Fibroblast of lung (primary cell): ENCODE measurements at regions not wholly inside any gene's neighbourhood (a gene's known extent, or its start where the extent isn't known, plus 50 kb on each side); places are given as distances from the start of the nearest gene placed in this dataset.

Source experiments
- DNase-seq, 2 donors: peaks; one replicate each; pipeline versions ENCODE4 v3.0.0 to v3.0.0-alpha.2; 2010; ENCODE audit warnings: low read depth in 2 of 2
- H2AFZ ChIP-seq: 2 replicates; pipeline ENCODE4 v1.5.1; 2012; ENCODE audit warnings: low read length, control low read depth, inconsistent platforms
- H3K27ac ChIP-seq: 2 replicates; pipeline ENCODE4 v1.5.1; 2011; ENCODE audit warnings: low read length, control low read depth; ENCODE audit not compliant: insufficient read depth
- H3K27me3 ChIP-seq: 2 replicates; pipeline ENCODE4 v1.5.1; 2011; ENCODE audit warnings: mild to moderate bottlenecking, low read length; ENCODE audit not compliant: control insufficient read depth, insufficient read depth
- H3K36me3 ChIP-seq: 2 replicates; pipeline ENCODE4 v1.5.1; 2011; ENCODE audit warnings: low read length; ENCODE audit not compliant: control insufficient read depth, insufficient read depth
- H3K4me1 ChIP-seq: 2 replicates; pipeline ENCODE4 v1.5.1; 2011; ENCODE audit warnings: low read length; ENCODE audit not compliant: control insufficient read depth, insufficient read depth; ENCODE audit errors: extremely low read depth
- H3K4me2 ChIP-seq: 2 replicates; pipeline ENCODE4 v1.5.1; 2011; ENCODE audit warnings: low read length, control low read depth; ENCODE audit not compliant: insufficient read depth; ENCODE audit errors: extremely low read depth
- H3K4me3 ChIP-seq, 4 experiments: fragments of 200-600 bp in 1 of 4; sonication (generic) in 1 of 4; replicated peaks in 1 of 4; 2 replicates each; pipeline ENCODE4 v1.5.1; 2011 to 2016; ENCODE audit warnings: low read length in 4 of 4, low read depth in 3 of 4, mild to moderate bottlenecking in 3 of 4, control low read depth in 2 of 4, inconsistent platforms in 1 of 4, mixed read lengths in 1 of 4; ENCODE audit not compliant: insufficient read depth in 1 of 4; ENCODE audit errors: control extremely low read depth in 1 of 4
- H3K79me2 ChIP-seq: 2 replicates; pipeline ENCODE4 v1.5.1; 2012; ENCODE audit warnings: mild to moderate bottlenecking, low read length, inconsistent platforms; ENCODE audit not compliant: control insufficient read depth, insufficient read depth
- H3K9ac ChIP-seq: 2 replicates; pipeline ENCODE4 v1.5.1; 2011; ENCODE audit warnings: mild to moderate bottlenecking, low read length, control low read depth; ENCODE audit not compliant: insufficient read depth
- H3K9me3 ChIP-seq: 2 replicates; pipeline ENCODE4 v1.5.1; 2012; ENCODE audit warnings: low read depth, low read length; ENCODE audit not compliant: control insufficient read depth, insufficient read depth
- H4K20me1 ChIP-seq: 2 replicates; pipeline ENCODE4 v1.5.1; 2011; ENCODE audit warnings: low read length; ENCODE audit not compliant: control insufficient read depth, insufficient read depth; ENCODE audit errors: extremely low read depth
- CTCF ChIP-seq, 2 donors: IDR thresholded peaks in 1 of 2; conservative IDR thresholded peaks in 1 of 2; 1 replicate in 1 of 2; 2 replicates in 1 of 2; pipeline ENCODE4 v1.5.1; 2011 to 2012; ENCODE audit warnings: low read length in 2 of 2, control low read depth in 1 of 2, inconsistent platforms in 1 of 2, low read depth in 1 of 2, mild to moderate bottlenecking in 1 of 2
- EZH2 ChIP-seq: IDR thresholded peaks from 2 replicates; pipeline ENCODE4 v1.5.1; 2012; ENCODE audit warnings: low read length, control low read depth, mild to moderate bottlenecking; ENCODE audit errors: missing control alignments

- H2AFZ ChIP-seq: no peak overlapping the region
- H3K79me2 ChIP-seq: no peaks in the 10 kb centered on the region
- H3K9ac ChIP-seq: no peak overlapping the region
- H3K27me3 ChIP-seq: no peaks in the 10 kb centered on the region
- H3K36me3 ChIP-seq: no peaks in the 10 kb centered on the region
- H3K4me2 ChIP-seq: no peak overlapping the region
- TF ChIP-seq EZH2: no peak
- no peak for TF ChIP-seq CTCF (conservative IDR thresholded peaks at IDR 0.05 in 1 of 2, IDR thresholded peaks at IDR 0.05 in 1 of 2; ENCODE audit: low read depth in 1 of 2, low read length in 2 of 2)
- H3K9me3 ChIP-seq: no peaks in the 10 kb centered on the region
- H3K4me3 ChIP-seq: no peak overlapping the region
- no peaks in the 10 kb centered on the region for H4K20me1 ChIP-seq
- peaks cover 9% of the 10 kb centered on the region for H3K4me1 ChIP-seq
- peak in 1 of 2 donors; percentile 56 for DNase-seq
- no peak overlapping the region for H3K27ac ChIP-seq
Observed at GRCh38 chr6:132902901-132903300, 88.5 kb downstream of the RPS12 start.

- Histone ChIP-seq H3K79me2 (no peaks in the 10 kb centered on the region), H3K36me3 (no peaks in the 10 kb centered on the region), H2AFZ (no peak overlapping the region), H3K9ac (no peak overlapping the region), H3K4me1 (peaks cover 12% of the 10 kb centered on the region), H3K9me3 (no peaks in the 10 kb centered on the region), H3K27ac (peak overlapping the region; percentile 49), H4K20me1 (no peaks in the 10 kb centered on the region), H3K4me2 (peak overlapping the region; percentile 75), H3K4me3 (no peak overlapping the region), H3K27me3 (no peaks in the 10 kb centered on the region)
- DNase-seq: no peak
- no peak for TF ChIP-seq CTCF (conservative IDR thresholded peaks at IDR 0.05 in 1 of 2, IDR thresholded peaks at IDR 0.05 in 1 of 2; ENCODE audit: low read depth in 1 of 2, low read length in 2 of 2)
- TF ChIP-seq EZH2: no peak
Observed at GRCh38 chr6:132907231-132907630, 92.9 kb downstream of the RPS12 start.

GRCh38 chr6:132907914-132908313 is 93.5 kb downstream of the RPS12 start:
- peak; percentile 85 to 92 for DNase-seq
- Histone ChIP-seq H3K9me3 (no peaks in the 10 kb centered on the region), H3K79me2 (no peaks in the 10 kb centered on the region), H3K36me3 (no peaks in the 10 kb centered on the region), H3K4me2 (peak overlapping the region; percentile 75), H3K4me1 (peaks cover 12% of the 10 kb centered on the region), H3K9ac (no peak overlapping the region), H3K27ac (peak overlapping the region; percentile 49), H3K4me3 (peak overlapping the region in 1 of 4 experiments; percentile 5), H3K27me3 (no peaks in the 10 kb centered on the region), H4K20me1 (no peaks in the 10 kb centered on the region), H2AFZ (no peak overlapping the region)
- TF ChIP-seq CTCF (conservative IDR thresholded peaks at IDR 0.05 in 1 of 2, IDR thresholded peaks at IDR 0.05 in 1 of 2; ENCODE audit: low read depth in 1 of 2, low read length in 2 of 2) (no peak), EZH2 (no peak)
